CD4-positive, alpha-beta T cell (primary cell): ENCODE measurements at regions not wholly inside any gene's neighbourhood (a gene's known extent, or its start where the extent isn't known, plus 50 kb on each side); places are given as distances from the start of the nearest gene placed in this dataset.

ENCODE experiments used
- ATAC-seq: fragments of 200-7000 bp; cut with Tn5 transposase; one replicate; pipeline ENCODE4 v1.10.0; 2022; ENCODE audit warnings: mild to moderate bottlenecking; ENCODE audit not compliant: poor library complexity
- CTCF ChIA-PET: fragments of 350-600 bp; sonication (Branson Sonifier 250); formaldehyde crosslinking; loops from one replicate; lab custom pipeline; 2021; ENCODE audit warnings: antibody characterized with exemption, inconsistent platforms; lab: Charles Lee
- POLR2A ChIA-PET: fragments of 350-600 bp; sonication (Branson Sonifier 250); formaldehyde crosslinking; loops from one replicate; lab custom pipeline; 2021; ENCODE audit warnings: antibody characterized with exemption, inconsistent platforms; lab: Charles Lee
- DNase-seq, 14 experiments: peaks; one replicate each; pipeline ENCODE4 v3.0.0-alpha.2; 2013 to 2020; ENCODE audit warnings: mixed read lengths in 2 of 14
- H3K27ac ChIP-seq, 2 donors: one replicate each; pipeline versions ENCODE4 v1.5.1 to v1.7.0; 2013; ENCODE audit warnings: low read length in 2 of 2, low read depth in 1 of 2, mild to moderate bottlenecking in 1 of 2
- H3K27me3 ChIP-seq, 2 experiments: 1 replicate in 1 of 2; 2 replicates in 1 of 2; pipeline versions ENCODE4 v1.6.1 to v1.7.0; 2013; ENCODE audit warnings: low read length in 2 of 2, control low read depth in 1 of 2, mild to moderate bottlenecking in 1 of 2, moderate library complexity in 1 of 2; ENCODE audit not compliant: insufficient read depth in 2 of 2, control insufficient read depth in 1 of 2
- H3K36me3 ChIP-seq: one replicate; pipeline ENCODE4 v1.6.1; 2013; ENCODE audit warnings: low read length, control low read depth; ENCODE audit not compliant: insufficient read depth
- H3K4me1 ChIP-seq: one replicate; pipeline ENCODE4 v1.6.1; 2013; ENCODE audit warnings: low read length, control low read depth; ENCODE audit not compliant: insufficient read depth
- H3K4me3 ChIP-seq: one replicate; pipeline ENCODE4 v1.5.1; 2013; ENCODE audit warnings: mild to moderate bottlenecking, low read length, moderate library complexity
- H3K9me3 ChIP-seq, 2 experiments: 1 replicate in 1 of 2; 2 replicates in 1 of 2; pipeline versions ENCODE4 v1.6.1 to v1.7.0; 2013; ENCODE audit warnings: low read length in 2 of 2, mild to moderate bottlenecking in 2 of 2, control low read depth in 1 of 2, moderate library complexity in 1 of 2; ENCODE audit not compliant: control insufficient read depth in 1 of 2, insufficient read depth in 1 of 2
- H3K27ac Mint-ChIP-seq: one replicate; pipeline ENCODE4 v1.8.0; 2020; ENCODE audit warnings: mixed read lengths
- H3K27me3 Mint-ChIP-seq: one replicate; pipeline ENCODE4 v1.8.0; 2021; ENCODE audit warnings: mixed read lengths
- H3K36me3 Mint-ChIP-seq: one replicate; pipeline ENCODE4 v1.8.0; 2021; ENCODE audit warnings: low read depth, mixed read lengths
- H3K4me1 Mint-ChIP-seq: one replicate; pipeline ENCODE4 v1.8.0; 2021; ENCODE audit warnings: low read depth, mixed read lengths
- H3K4me3 Mint-ChIP-seq: one replicate; pipeline ENCODE4 v1.8.0; 2020; ENCODE audit warnings: mild to moderate bottlenecking, mixed read lengths
- H3K9me3 Mint-ChIP-seq: one replicate; pipeline ENCODE4 v1.8.0; 2020; ENCODE audit warnings: mixed read lengths
- intact Hi-C, 2 experiments: fragments of 100-400 bp; cut with DNase I in 1 of 2; cut with micrococcal nuclease in 1 of 2; formaldehyde crosslinking; loops; one replicate each; pipeline versions ENCODE4 v1.15.1 to v1.9.0; 2023 to 2025; cut with DNase I, micrococcal nuclease
- TF ChIP-seq, protein P1 (sequence below): fragments of 200-600 bp; IDR thresholded peaks from one replicate; pipeline ENCODE4 v1.8.0; 2022; ENCODE audit warnings: antibody characterized with exemption, mild to moderate bottlenecking

DNA sequence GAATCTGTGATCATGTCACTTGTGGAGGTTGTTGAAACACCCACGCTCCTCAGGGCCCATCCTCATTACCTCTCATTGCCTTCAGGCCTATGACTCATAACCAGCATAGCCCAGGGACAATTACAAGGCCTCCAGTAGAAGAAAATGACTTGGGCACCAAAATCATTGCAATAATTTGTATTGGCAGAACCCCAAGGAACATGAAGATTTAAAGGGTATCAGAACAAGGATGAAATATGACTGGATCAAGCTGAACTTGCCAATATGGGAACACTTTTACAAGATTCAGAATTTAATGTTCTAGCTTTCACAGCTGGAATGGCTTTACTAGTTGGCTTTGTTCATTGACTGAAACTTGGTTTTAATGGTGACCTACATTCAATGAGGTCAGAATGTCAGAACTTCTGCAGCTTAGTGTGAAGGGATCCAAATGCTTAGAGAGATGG, 156.4 kb downstream of the COPS8 start:
- Histone ChIP-seq H3K9me3 (peaks cover 0 to 3% of the 10 kb centered on the region in 2 experiments), H3K4me1 (no peaks in the 10 kb centered on the region), H3K27me3 (peaks cover 0 to 6% of the 10 kb centered on the region in 2 experiments), H3K4me3 (no peak overlapping the region), H3K36me3 (no peaks in the 10 kb centered on the region), H3K27ac (no peak overlapping the region)
- Mint-ChIP-seq H3K27ac (no peak overlapping the region), H3K4me1 (no peaks in the 10 kb centered on the region), H3K27me3 (peaks cover 37% of the 10 kb centered on the region), H3K4me3 (no peak overlapping the region), H3K36me3 (no peaks in the 10 kb centered on the region), H3K9me3 (peaks cover 7% of the 10 kb centered on the region)
- DNase-seq (no peak), ATAC-seq (no peak)
- intact Hi-C loops: no loop called here
- CTCF ChIA-PET: no interaction called here
- TF ChIP-seq, protein P1, sequence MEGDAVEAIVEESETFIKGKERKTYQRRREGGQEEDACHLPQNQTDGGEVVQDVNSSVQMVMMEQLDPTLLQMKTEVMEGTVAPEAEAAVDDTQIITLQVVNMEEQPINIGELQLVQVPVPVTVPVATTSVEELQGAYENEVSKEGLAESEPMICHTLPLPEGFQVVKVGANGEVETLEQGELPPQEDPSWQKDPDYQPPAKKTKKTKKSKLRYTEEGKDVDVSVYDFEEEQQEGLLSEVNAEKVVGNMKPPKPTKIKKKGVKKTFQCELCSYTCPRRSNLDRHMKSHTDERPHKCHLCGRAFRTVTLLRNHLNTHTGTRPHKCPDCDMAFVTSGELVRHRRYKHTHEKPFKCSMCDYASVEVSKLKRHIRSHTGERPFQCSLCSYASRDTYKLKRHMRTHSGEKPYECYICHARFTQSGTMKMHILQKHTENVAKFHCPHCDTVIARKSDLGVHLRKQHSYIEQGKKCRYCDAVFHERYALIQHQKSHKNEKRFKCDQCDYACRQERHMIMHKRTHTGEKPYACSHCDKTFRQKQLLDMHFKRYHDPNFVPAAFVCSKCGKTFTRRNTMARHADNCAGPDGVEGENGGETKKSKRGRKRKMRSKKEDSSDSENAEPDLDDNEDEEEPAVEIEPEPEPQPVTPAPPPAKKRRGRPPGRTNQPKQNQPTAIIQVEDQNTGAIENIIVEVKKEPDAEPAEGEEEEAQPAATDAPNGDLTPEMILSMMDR: no peak
- POLR2A ChIA-PET: no interaction called here

- Histone ChIP-seq H3K27me3 (peaks cover 0 to 4% of the 10 kb centered on the region in 2 experiments), H3K4me1 (no peaks in the 10 kb centered on the region), H3K4me3 (no peak overlapping the region), H3K27ac (no peak overlapping the region), H3K36me3 (no peaks in the 10 kb centered on the region), H3K9me3 (peaks cover 0 to 3% of the 10 kb centered on the region in 2 experiments)
- no peak overlapping the region for H3K4me3 Mint-ChIP-seq
- ChIA-PET CTCF (no interaction called here), POLR2A (no interaction called here)
- TF ChIP-seq, protein P1: no peak
- H3K9me3 Mint-ChIP-seq: peaks cover 7% of the 10 kb centered on the region
- H3K36me3 Mint-ChIP-seq: no peaks in the 10 kb centered on the region
- peaks cover 29% of the 10 kb centered on the region for H3K27me3 Mint-ChIP-seq
- no peak overlapping the region for H3K27ac Mint-ChIP-seq
- intact Hi-C loops: no loop called here
- H3K4me1 Mint-ChIP-seq: no peaks in the 10 kb centered on the region
- DNase-seq (no peak), ATAC-seq (no peak)
Measured at GRCh38 chr2:237243487-237243886, 157.8 kb downstream of the COPS8 start.

DNA sequence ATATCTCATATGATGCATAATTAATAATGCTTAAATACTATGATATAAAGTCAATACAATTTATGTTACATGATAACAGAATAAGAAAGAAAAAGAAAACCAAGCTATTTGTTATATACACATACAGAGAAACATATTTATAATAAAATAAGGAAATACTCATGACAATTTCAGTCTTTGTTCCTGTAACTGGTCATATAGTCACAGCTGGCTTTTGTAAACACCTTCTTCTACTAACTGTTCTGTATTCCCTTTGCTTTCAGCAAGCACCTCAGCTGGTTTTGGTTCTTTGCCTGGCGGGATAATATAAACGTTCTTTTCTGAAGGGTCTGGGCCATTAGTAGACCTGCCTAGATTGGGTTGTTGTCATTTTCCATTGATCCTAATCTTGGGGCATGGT, 158.5 kb downstream of the COPS8 start:
- no peaks in the 10 kb centered on the region for H3K4me1 ChIP-seq
- intact Hi-C loops: no loop called here
- Mint-ChIP-seq H3K27ac (no peak overlapping the region), H3K4me3 (no peak overlapping the region), H3K9me3 (peaks cover 7% of the 10 kb centered on the region), H3K36me3 (no peaks in the 10 kb centered on the region), H3K27me3 (peaks cover 24% of the 10 kb centered on the region), H3K4me1 (no peaks in the 10 kb centered on the region)
- CTCF ChIA-PET: no interaction called here
- H3K4me3 ChIP-seq: no peak overlapping the region
- ATAC-seq (no peak), DNase-seq (no peak)
- H3K27ac ChIP-seq: no peak overlapping the region
- H3K36me3 ChIP-seq: no peaks in the 10 kb centered on the region
- H3K27me3 ChIP-seq: peaks cover 0 to 4% of the 10 kb centered on the region in 2 experiments
- H3K9me3 ChIP-seq: peaks cover 0 to 3% of the 10 kb centered on the region in 2 experiments
- TF ChIP-seq, protein P1: no peak
- POLR2A ChIA-PET: no interaction called here
